IMR-90 (cell line): ENCODE measurements at regions not wholly inside any gene's neighbourhood (a gene's known extent, or its start where the extent isn't known, plus 50 kb on each side); places are given as distances from the start of the nearest gene placed in this dataset.
A peak's percentile ranks its signal among the peaks of the same experiment; 100 is the strongest.

ENCODE experiments used
- ATAC-seq: fragments of 200-7000 bp; cut with Tn5 transposase; 2 replicates; pipeline ENCODE4 v1.9.1; 2020; ENCODE audit warnings: low read depth, mild to moderate bottlenecking, moderate library complexity
- BruUV-seq: library from RNA; stranded (reverse); fragments of 400-500 nt; replicated peaks from 2 replicates; lab custom pipeline; 2021; lab: Mats Ljungman, UMichigan
- CTCF ChIA-PET: fragments of 300-600 bp; formaldehyde crosslinking; extraction: SDS; loops from one replicate; lab custom pipeline; 2021; ENCODE audit warnings: antibody characterized with exemption; lab: Yijun Ruan, JAX
- POLR2A ChIA-PET: fragments of 300-600 bp; sonication (Branson Sonifier 250); formaldehyde crosslinking; loops from one replicate; lab custom pipeline; 2022; ENCODE audit warnings: antibody characterized with exemption; ENCODE audit not compliant: unreplicated experiment; lab: Charles Lee
- DNase-seq: peaks from one replicate; pipeline ENCODE4 v3.0.0; 2013
- H2AFZ ChIP-seq: replicated peaks from 2 replicates; pipeline ENCODE3; 2013; ENCODE audit warnings: low read length, mild to moderate bottlenecking; ENCODE audit not compliant: poor library complexity
- H2AK5ac ChIP-seq: 2 replicates; pipeline ENCODE4 v1.6.1; 2013; ENCODE audit warnings: low read depth, low read length, inconsistent platforms
- H2AK9ac ChIP-seq: replicated peaks from 2 replicates; pipeline ENCODE3; 2013; ENCODE audit warnings: mild to moderate bottlenecking, low read depth, low read length, moderate library complexity; ENCODE audit not compliant: poor library complexity
- H2BK120ac ChIP-seq: 2 replicates; pipeline ENCODE4 v1.6.1; 2013; ENCODE audit warnings: low read depth, low read length, inconsistent platforms
- H2BK15ac ChIP-seq: 3 replicates; pipeline ENCODE4 v1.6.1; 2013; ENCODE audit warnings: low read depth, low read length, inconsistent platforms
- H2BK20ac ChIP-seq: 2 replicates; pipeline ENCODE4 v1.6.1; 2013; ENCODE audit warnings: low read depth, mild to moderate bottlenecking, inconsistent platforms, low read length, moderate library complexity
- H2BK5ac ChIP-seq: 2 replicates; pipeline ENCODE4 v1.6.1; 2013; ENCODE audit warnings: mild to moderate bottlenecking, low read depth, low read length, inconsistent platforms; ENCODE audit not compliant: poor library complexity, severe bottlenecking
- H3K14ac ChIP-seq: replicated peaks from 2 replicates; pipeline ENCODE4 v1.6.1; 2013; ENCODE audit warnings: low read depth, low read length, inconsistent platforms
- H3K18ac ChIP-seq: 2 replicates; pipeline ENCODE4 v1.6.1; 2013; ENCODE audit warnings: low read depth, low read length, control low read depth
- H3K23ac ChIP-seq: 2 replicates; pipeline ENCODE4 v1.6.1; 2013; ENCODE audit warnings: low read depth, low read length, inconsistent platforms
- H3K27ac ChIP-seq: 2 replicates; pipeline ENCODE4 v1.5.1; 2013; ENCODE audit warnings: mild to moderate bottlenecking, control low read depth, low read length; ENCODE audit not compliant: insufficient read depth
- H3K27me3 ChIP-seq: 2 replicates; pipeline ENCODE4 v1.6.1; 2013; ENCODE audit warnings: low read length; ENCODE audit not compliant: control insufficient read depth, insufficient read depth
- H3K36me3 ChIP-seq: 2 replicates; pipeline ENCODE4 v1.6.1; 2013; ENCODE audit warnings: low read length, mixed read lengths; ENCODE audit not compliant: control insufficient read depth, insufficient read depth
- H3K4ac ChIP-seq: 2 replicates; pipeline ENCODE4 v1.6.1; 2013; ENCODE audit warnings: low read depth, low read length, inconsistent platforms
- H3K4me1 ChIP-seq: 2 replicates; pipeline ENCODE4 v1.6.1; 2013; ENCODE audit warnings: low read length, mixed read lengths; ENCODE audit not compliant: control insufficient read depth, insufficient read depth
- H3K4me2 ChIP-seq: 2 replicates; pipeline ENCODE4 v1.6.1; 2013; ENCODE audit warnings: low read depth, mild to moderate bottlenecking, control low read depth, low read length, moderate library complexity
- H3K4me3 ChIP-seq: 2 replicates; pipeline ENCODE4 v1.5.1; 2013; ENCODE audit warnings: low read depth, mild to moderate bottlenecking, control low read depth, low read length, moderate library complexity; ENCODE audit not compliant: insufficient read depth
- H3K56ac ChIP-seq: 2 replicates; pipeline ENCODE4 v1.6.1; 2013; ENCODE audit warnings: low read length, inconsistent platforms; ENCODE audit not compliant: insufficient read depth; ENCODE audit errors: extremely low read depth
- H3K79me1 ChIP-seq, 2 experiments: 2 replicates each; pipeline ENCODE4 v1.6.1; 2013; ENCODE audit warnings: low read length in 2 of 2, inconsistent platforms in 1 of 2, low read depth in 1 of 2
- H3K9ac ChIP-seq: 2 replicates; pipeline ENCODE4 v1.6.1; 2013; ENCODE audit warnings: low read depth, low read length, control low read depth
- H3K9me1 ChIP-seq: 2 replicates; pipeline ENCODE4 v1.6.1; 2013; ENCODE audit warnings: low read length, inconsistent platforms; ENCODE audit not compliant: insufficient read depth
- H3K9me3 ChIP-seq: 2 replicates; pipeline ENCODE4 v1.6.1; 2013; ENCODE audit warnings: low read length; ENCODE audit not compliant: control insufficient read depth, insufficient read depth
- H4K20me1 ChIP-seq: 2 replicates; pipeline ENCODE4 v1.6.1; 2013; ENCODE audit warnings: low read length, inconsistent platforms; ENCODE audit not compliant: insufficient read depth
- H4K5ac ChIP-seq: 2 replicates; pipeline ENCODE4 v1.6.1; 2013; ENCODE audit warnings: mild to moderate bottlenecking, low read depth, low read length, control low read depth
- H4K8ac ChIP-seq, 2 experiments: 2 replicates each; pipeline ENCODE4 v1.6.1; 2013; ENCODE audit warnings: low read depth in 2 of 2, low read length in 2 of 2, control low read depth in 1 of 2, inconsistent platforms in 1 of 2
- H4K91ac ChIP-seq: 2 replicates; pipeline ENCODE4 v1.6.1; 2013; ENCODE audit warnings: low read depth, low read length, inconsistent platforms; ENCODE audit not compliant: insufficient read depth
- CHD1 ChIP-seq: IDR thresholded peaks from 2 replicates; pipeline ENCODE4 v1.6.1; 2012; ENCODE audit warnings: low read depth, low read length, improper control_type of control experiment
- CTCF ChIP-seq: conservative IDR thresholded peaks from 2 replicates; pipeline ENCODE4 v1.5.1; 2012; ENCODE audit warnings: mild to moderate bottlenecking, low read depth, low read length, improper control_type of control experiment
- FOS ChIP-seq: fragments of 150-350 bp; IDR thresholded peaks from 2 replicates; pipeline ENCODE4 v1.6.1; 2016; ENCODE audit warnings: low read depth, low read length
- RAD21 ChIP-seq: IDR thresholded peaks from 2 replicates; pipeline ENCODE4 v1.6.1; 2012; ENCODE audit warnings: low read length, improper control_type of control experiment
- WGBS, 2 experiments: methylation state at CpG; one replicate each; pipeline versions ENCODE4 v1.1.5 to v1.1.7; 2013; ENCODE audit warnings: missing lambda C conversion rate in 2 of 2; ENCODE audit not compliant: insufficient read length in 1 of 2; ENCODE audit errors: extremely low coverage in 2 of 2; 5-methylcytosine and 5-hydroxymethylcytosine counted together
- dilution Hi-C: fragments of 300-500 bp; cut with HindIII; formaldehyde crosslinking; loops from one replicate; pipeline ENCODE4 v1.14.3; 2018; ENCODE audit warnings: low sequenced_read_pairs; ENCODE audit not compliant: unreplicated experiment
- in situ Hi-C: fragments of 300-500 bp; cut with MboI; formaldehyde crosslinking; loops from 3 replicates; pipeline ENCODE4 v1.14.3; 2019; ENCODE audit warnings: low sequenced_read_pairs, inconsistent platforms, mixed read lengths
- intact Hi-C: fragments of 100-400 bp; cut with micrococcal nuclease; formaldehyde crosslinking; loops from 2 replicates; pipeline ENCODE4 v1.10.0; 2022

DNA sequence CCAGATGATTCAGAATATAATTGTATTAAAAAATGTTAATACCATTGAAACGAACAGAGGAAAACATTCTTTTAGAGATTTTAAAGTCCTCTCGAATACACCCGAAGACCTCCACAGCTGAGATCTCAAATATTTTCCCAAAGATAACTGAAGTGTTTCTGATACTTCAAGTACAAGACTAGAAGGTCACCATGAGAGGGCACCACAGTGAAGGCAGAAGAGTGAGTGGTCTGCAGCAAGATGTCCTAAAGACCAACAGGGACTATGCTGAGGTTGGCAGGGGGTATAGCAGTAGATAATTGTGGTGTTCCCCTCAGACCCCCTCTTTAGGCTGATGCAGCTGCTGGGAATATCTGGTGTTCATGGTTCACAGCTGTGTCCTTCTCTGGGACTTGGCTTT lies 156.5 kb downstream of the PDCD6IP start:
- Histone ChIP-seq H3K9me1 (no peaks in the 10 kb centered on the region), H4K8ac (no peak overlapping the region), H4K91ac (no peak overlapping the region), H3K79me1 (no peaks in the 10 kb centered on the region), H4K20me1 (no peaks in the 10 kb centered on the region), H3K4me2 (no peak overlapping the region), H3K36me3 (no peaks in the 10 kb centered on the region), H2AFZ (no peak overlapping the region), H3K56ac (no peak overlapping the region), H3K4me1 (no peaks in the 10 kb centered on the region), H3K9me3 (no peaks in the 10 kb centered on the region), H2BK15ac (no peak overlapping the region), H3K9ac (no peak overlapping the region), H2BK20ac (no peak overlapping the region), H2AK9ac (no peak overlapping the region), H2BK5ac (no peak overlapping the region), H2AK5ac (no peak overlapping the region), H4K5ac (no peak overlapping the region), H3K14ac (no peak overlapping the region), H3K23ac (no peak overlapping the region), H2BK120ac (no peak overlapping the region), H3K27ac (no peak overlapping the region), H3K27me3 (peaks cover 3% of the 10 kb centered on the region), H3K4ac (no peak overlapping the region), H3K18ac (no peak overlapping the region), H3K4me3 (no peak overlapping the region)
- WGBS, 2 experiments, result no CpG with 5 or more reads among the region's 3 CpGs
- dilution Hi-C loops (no loop called here), in situ Hi-C loops (no loop called here), intact Hi-C loops (no loop called here)
- DNase-seq (no peak), ATAC-seq (no peak)
- ChIA-PET POLR2A (no interaction called here), CTCF (no interaction called here)
- BruUV-seq, result no TSS peak
- TF ChIP-seq CTCF (0 out of 2 replicates have a peak, but pooled peaks have one; percentile 3), RAD21 (peak; percentile 24; the same call in 1 of the 2 replicates), FOS (no peak), CHD1 (no peak)
